ENCODE measurements at regions not wholly inside any gene's neighbourhood (a gene's known extent, or its start where the extent isn't known, plus 50 kb on each side); places are given as distances from the start of the nearest gene placed in this dataset.

DNA sequence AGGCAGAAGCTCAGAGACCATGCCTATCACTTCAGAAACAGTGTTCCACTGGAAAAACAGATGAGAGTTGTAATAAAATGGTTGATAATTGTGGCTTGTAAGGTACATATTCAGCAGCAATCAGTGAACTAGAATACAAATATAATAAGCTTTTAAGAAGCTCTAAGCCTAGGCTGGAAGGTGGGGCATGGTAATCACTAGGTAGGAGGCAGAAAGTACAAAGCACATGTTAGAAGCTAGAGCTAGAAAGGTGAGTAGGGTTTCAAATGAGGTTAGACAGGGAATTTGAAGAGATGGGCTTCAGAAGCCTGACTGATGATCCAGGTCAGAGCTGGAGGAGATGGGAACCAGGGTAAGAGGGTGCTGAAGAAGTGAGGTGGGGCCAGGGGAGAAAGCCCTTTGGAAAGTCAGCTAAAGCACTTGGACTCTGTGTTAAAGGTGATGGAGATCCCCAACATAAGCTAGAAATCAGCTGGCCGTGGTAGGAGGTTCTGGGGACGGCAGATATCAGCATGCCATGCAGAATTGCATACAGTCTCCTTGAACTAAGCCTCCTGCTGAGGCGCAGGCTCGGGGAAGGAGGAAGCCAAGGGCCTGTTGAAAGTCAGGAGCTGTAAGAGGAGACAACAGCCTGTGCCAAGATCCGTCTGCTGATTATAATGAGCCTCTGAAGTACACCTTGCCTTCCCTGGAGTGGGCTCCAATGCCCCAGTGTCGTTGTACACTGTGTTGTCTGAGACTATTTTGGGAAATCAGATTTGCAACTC lies 659.4 kb downstream of the BCL11B start:
- no peak for DNase-seq

DNA sequence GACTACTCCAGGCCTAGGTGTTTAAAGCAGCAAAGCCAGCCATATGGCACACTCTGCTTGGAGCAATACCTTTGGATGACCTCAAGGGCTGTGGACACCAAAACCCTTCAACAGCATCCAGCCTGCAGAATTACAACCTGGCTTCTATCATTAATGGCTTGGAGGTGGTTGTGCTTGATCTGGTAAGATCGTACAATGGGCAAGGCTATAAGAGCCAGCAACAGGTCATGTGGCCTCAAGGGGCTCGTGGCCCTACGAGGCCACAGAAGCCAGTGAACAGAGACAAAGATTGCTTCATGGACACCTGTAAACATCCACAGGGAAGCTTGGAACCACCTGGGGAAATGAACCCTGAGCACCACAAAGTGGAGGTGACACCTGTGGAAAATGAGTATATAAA lies 657.3 kb downstream of the BCL11B start:
- DNase-seq: no peak

DNA sequence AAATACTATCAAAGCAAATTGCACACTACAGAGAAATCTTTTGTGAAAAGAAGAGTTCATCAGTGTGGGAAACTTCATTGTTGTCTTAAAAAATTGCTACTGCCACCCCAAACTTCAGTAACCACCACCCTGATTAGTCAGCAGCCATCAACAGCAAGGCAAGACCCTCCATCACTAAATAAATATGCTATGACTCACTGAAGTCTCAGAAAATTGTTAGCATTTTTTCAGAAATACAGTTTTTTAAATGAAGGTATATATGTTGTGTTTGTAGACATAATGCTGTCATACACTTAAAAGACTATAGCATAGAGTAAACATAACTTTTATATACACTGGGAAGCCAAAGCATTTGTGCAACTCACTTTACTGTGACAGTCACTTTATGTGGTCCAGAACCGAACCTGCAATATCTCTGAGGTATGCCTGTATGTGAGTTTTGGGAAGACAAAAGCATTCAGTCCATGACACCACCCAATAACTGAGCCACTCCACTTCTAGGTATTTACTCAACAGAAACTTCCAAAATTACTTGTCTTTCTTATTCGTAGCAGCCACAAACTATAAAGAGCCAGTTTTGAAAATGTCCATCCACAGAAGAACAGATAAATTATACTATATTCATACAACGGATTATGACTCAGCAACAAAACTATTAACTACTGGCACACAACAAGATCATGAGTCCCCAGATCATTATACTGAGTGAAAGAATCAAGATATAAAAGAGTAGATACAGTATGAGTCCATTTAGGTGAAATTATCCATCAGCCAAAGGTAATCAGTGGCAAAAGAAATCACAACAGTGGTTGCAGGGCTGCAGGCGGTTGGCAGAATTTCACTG lies 649.6 kb downstream of the BCL11B start:
- no peak for DNase-seq

DNA sequence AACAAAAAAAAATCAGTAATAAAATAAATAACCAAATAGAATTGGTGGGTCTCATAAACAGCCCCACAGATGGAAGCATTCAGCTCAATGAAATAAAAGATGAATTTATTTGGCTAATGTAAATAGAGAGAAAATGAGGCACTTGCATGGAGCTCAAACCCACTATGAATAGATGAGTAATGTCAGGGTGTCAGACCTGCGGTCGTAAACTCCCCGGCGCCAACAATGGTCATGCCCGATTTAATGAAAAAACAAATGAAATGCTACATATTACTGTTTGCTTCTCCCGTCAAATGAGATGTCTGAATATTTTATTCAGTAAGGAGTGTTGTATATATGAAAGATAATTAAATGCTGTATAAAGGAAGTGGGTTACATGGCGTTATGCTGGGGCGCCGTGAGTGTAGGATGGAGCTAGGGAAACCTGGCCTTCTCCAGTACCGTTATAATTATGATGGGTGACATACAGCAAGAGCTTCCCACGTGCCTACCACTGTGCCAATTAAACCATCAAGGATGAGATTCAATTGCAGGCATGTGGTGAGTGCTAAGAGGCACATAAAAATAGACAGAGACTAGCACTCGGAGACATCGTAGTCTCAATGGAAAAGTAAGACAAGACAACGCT lies 648.1 kb downstream of the BCL11B start:
- DNase-seq: no peak

DNA sequence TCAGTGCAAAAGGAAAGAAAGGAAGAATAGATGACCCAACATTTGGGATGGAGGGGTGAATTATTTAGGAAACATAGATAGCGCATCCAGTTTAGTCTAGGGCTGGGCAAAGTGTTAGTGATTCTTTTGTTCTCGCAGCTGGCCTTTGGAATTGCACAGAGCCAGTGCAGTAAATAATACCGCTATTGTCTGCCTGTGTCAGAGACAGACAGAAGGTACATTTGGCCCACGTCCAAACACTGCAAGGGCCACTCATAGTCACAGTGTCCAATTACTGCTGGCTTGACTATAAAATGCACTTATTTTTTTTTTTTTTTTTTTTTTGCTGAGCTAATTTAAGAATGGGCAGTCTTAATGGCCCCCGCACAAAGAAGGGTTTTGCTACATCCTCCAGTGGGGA lies 638.6 kb downstream of the BCL11B start:
- DNase-seq: no peak

DNA sequence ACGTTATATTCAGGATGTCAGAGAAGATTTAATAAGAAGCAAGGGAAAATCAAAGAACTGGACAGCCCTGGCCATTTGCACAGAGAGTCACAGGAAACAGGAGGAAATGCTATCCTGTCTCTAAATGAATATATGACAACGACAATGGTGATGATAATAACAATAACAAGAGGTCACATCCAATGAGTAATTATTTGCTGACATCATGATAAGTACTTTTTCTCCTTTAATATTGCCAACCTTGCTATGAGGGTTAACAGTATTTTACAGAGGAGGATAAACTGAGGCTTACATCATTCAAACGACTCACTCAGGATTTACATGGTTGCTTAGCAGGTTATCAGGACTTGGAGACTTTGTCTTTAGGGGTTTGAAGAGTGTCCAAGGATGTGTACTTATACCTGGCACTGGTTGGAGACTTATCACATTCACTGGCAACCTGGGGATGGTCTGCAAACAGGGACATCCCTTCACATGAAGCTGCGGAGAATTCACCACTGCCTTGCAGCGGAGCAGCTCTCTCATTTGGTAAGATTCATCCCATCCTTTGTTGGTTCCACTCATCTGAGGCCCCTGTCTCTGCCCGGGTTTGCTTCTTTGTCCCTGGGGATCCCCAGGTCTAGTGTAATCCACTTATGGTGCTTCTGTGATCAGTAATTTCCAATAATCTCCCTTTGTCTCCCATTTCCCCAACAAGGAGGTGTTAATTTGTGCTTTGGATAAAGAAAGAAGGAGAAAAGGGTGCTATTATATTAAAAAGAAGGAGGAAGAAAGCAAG lies 637.8 kb downstream of the BCL11B start:
- no peak for DNase-seq

DNA sequence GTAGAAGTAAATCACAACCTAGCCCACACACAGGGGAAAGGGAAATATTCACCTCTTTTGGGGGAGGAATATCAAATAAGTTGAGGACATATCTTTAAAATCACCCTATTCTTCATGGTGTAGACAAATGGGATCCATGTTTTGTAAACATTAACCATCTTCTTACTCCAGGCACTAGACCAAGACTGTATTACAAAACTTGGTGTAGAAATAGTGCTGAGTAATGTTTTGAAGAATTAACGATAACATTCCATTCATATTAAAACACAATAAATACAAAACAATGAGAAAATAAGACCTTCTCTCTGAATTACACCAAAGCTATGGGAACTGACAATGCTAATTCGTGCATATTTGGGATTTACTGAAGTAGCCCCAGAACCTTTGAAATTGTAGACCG lies 633.6 kb downstream of the BCL11B start:
- no peak for DNase-seq

DNA sequence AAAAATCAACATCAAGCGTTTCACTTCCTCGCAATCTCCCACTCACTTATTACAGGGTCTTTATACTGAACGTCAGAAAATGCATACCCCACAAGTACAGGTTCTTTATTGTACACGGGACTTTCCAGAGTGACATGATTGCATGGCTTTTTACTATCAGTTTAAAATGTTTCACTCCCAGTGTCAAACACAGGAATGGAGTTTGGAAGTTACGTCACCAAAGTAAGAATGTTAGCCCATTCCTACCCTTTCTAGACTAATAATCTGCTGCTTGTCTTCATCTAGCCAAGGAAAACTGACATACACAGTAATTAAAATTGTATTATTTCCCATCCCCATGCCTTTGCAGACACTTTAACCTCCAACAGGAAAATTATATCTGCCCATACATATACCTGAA lies 624.2 kb downstream of the BCL11B start:
- DNase-seq: no peak

DNA sequence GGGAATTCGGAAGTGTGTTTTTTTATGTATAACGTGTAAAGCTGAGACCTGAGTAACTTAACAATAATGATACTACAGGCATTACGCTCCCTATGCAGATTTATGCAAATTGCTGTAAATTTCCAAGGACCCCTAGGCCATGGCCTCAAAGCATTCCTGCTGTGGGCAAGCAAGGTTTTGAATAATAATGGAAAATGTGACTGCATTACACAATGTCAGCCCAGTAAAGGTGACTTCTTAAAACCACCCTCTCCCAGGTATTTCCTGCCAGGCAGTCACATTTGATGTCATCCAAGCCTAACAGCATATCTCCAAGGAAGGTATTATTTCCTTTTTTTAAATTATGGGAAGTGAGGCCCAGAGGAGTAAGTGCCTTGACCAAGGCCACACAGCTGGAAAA lies 621.0 kb downstream of the BCL11B start:
- DNase-seq: no peak

DNA sequence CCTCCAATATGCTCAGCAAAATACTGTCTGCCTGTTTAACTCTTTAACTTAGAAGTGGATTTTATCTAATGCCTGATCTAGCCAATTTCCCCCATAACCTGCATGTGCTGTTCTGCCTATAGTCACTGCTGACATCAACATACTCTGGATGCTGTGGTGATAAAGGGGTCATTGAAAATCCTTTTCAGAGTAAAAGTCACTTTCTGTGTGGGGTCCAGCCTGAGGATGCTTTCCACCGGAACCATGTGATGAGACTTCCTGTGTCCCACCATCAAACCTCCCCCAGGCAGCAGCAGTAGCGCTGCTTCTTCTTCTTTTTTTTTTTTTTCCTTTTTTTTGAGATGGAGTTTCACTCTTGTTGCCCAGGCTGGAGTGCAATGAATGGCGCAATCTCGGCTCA lies 607.0 kb downstream of the BCL11B start:
- no peak for DNase-seq

DNA sequence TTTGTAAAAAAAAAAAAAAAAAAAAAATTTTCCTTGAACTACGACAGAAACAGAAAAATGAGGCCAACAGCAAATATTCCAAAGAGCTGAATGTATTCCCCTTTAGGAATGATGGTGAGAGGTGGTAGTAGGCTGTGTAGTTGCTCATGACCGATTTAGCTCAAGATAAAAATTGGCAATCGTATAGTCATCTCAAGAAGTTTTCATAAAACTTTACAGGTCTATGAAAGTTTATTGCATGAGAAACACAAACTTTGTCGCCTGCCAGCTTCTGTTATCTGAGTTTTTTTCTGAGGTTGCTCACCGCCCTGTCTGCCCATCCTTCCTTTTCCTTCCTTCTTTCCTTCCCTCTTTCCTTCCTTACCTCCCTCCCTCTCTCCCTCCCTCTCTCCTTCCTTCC lies 605.5 kb downstream of the BCL11B start:
- DNase-seq: no peak

DNA sequence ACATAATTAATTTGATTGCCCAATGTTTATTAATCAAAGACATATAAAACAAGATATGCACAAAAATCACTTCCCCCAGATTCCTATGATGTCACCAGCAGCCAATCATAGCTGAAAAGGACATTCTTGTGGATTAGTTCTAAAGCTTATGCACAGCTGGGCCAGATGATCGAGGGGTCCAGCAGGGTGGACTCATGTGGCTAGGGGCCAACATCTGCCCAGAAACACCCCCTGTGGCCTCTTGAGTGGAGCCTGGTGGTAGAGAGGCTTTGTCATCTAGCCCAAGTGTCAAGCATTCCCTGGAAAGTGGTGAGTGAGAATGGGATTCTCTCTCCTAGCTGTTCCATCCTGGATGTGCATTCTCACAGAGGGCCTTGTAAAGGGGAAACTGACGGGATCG lies 590.0 kb downstream of the BCL11B start:
- DNase-seq: no peak

DNA sequence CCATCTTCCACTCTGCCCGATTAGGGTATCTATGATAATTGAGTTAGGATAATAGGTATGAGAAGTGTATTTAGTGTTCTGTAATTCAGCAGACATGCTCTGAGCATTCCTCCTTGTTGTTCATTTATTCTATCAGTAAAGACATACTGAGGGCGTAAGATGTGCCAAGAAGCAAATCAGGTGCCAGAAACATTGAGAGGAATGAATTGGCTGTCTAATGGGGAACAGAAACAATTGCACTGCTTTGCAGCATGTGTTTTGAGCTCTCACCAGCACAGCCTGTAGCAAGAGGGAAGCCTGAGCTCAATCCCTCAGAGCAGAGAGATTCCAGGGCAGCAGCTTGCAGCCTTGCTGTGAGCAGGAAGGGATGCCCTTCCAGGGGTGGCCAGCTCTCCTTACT lies 589.3 kb downstream of the BCL11B start:
- no peak for DNase-seq

DNA sequence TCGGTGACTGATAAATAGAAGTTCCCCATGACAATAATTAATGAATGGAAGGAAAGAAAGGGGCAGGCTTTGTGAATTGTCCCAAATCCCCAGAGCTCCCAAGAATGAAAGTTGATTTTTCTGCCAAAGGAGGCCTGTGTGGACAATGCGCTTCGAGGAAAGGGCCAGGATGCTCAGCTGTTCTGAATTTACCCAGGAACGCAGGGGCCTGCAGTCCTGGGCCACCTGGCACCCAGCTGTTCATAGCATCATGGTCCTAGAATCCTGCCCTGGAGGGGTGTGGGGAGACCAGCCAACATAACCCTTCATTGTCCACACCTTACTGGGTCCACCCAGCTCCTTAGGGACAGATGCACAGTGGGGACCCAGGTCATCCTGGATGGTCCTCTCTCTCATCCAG lies 587.5 kb downstream of the BCL11B start:
- DNase-seq: no peak

DNA sequence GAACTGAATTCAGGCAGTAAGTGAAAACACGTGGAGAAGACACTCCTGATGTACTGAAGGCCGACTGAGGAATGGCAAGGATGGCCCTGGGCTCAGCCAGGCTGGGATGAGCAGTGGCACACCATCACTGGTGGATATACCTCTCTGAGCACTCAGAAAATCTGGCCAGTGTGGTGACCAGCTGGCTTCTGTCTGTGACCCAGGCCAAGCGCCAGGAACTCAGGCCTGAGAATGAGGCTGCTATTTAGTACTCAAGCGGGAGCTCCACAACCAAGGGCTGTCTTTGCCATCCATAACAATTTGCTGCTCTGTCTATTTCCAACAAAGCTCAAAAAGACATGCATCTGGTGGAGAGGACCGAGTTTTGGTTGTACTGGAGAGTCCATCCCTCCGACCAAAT lies 586.3 kb downstream of the BCL11B start:
- DNase-seq: no peak

DNA sequence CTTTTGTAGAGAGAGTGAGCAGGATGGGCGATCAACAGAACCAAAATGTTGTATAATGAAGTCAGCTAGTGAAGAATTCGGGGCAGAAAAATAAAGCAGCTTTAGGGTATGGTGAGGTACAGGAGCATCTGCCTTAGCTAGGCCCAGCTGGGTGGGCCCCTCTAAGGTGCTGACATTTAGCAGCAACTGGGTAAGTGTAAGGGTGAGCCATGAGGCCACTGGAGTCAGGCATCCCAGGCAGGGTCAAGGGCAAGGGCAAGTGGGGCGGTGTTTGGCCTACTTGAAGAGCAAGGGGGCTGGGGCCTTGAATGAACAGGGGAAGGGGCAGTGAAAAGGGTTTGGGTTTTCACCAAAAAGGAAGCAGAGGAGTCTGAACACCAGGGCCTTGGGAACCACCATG lies 583.6 kb downstream of the BCL11B start:
- no peak for DNase-seq

DNA sequence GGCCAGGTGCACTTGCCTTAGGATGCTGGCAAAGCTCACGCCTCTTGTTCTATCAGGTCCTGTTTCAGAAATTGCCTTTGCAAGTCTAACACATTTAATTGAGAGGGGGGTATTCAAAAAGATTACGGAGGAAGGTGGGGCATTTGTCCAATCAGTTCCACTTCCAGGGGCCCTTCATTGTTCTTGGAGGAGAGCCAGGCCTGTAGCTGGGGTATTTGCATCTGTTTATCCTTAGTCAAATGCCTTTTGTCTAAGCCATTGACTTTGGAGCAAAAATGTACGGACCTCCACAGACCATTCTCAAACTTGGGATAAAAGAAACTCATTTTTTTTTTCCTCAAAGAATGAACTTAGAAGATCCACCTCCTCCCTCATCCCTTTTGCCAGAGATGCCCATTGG lies 582.0 kb downstream of the BCL11B start:
- DNase-seq: no peak

DNA sequence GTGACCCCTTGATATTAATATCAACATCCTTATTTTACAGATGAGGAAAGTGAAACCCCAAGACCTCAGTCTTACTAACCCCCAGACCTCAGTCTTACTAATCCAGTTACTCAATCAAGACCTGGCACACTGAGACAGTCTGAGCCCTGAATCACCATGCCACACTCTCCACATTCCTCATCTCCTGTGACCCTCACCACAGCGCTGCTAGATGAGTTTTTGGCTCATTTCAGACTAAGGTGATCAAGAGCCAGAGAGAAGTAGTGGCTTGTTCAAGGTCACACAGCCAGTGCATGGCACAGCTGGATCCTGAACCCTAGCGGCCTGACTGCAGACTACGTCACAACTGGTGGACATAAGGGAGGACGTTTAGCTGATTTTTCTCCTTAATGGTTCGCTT lies 579.2 kb downstream of the BCL11B start:
- no peak for DNase-seq

DNA sequence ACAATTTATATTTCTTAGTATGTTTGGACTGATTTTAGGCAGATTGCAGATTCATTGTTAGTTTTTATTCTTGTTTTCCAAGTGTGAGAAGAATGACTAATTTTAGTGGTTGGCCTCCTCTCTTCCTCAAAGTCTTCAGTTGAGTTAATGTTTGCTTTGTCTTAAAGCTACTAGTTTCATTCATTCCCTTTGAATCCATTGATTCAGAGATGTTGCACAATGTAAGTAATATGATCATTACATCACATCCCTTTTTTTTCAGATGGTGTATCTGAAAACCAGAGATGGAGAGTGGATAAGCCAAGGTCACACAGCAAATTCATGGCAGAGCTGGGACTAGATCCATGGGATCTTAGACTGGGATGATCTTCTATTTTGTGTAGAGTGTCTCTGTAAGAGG lies 577.5 kb downstream of the BCL11B start:
- DNase-seq: no peak

DNA sequence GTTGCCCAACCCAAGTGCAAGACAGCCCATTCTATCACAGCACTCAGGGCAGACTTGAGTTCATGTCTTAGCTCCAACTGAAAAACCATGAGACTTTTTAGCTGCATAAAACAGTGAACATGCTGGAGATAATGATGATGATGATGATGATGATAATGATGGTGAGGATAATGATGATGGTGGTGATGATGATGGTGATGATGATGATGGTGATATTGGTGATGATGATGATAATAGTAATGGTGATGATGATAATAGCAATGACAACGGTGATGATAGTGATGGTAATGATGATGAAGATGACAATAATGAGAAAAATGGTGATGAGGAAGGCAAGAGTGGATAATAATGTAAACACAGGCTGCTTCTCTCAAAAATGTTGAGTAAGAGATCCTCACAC lies 576.2 kb downstream of the BCL11B start:
- no peak for DNase-seq

DNA sequence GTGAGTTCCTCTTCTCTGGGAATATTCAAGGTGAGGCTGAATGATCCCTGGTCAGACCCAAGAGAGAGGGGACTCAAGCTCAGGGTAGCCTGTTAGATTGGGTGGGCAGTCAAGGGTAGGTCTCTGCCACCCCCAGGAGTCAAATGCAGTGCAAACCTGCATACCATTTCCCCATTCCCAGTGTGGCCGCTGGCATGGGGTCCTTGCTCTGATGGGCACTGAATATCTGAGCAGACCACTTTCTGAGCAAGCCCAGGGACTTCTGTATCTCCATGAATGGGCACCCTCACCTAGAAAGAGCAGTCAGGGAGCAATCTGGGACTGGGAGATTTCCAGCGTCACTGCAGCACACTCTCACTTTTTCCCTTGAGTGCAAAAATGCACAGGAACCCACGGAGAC lies 573.7 kb downstream of the BCL11B start:
- no peak for DNase-seq

DNA sequence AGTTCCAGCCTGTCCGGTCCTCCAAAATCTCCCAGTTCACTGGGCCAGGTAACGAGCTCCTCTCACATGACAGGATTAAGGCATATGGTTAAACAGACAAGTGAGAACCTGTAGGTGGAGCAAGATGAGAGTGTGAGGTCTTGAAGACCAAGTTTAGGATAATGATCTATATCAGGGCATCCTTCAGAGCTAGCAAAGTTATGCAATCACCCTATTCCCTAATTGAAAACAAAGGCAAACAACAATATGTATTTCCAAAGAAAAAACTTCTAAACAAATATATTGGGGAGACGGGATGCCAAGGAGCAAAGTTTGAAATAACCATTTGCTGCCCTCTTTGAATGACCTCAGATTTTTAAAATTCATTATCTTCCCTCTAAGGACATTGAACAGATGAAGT lies 571.2 kb downstream of the BCL11B start:
- DNase-seq: no peak

DNA sequence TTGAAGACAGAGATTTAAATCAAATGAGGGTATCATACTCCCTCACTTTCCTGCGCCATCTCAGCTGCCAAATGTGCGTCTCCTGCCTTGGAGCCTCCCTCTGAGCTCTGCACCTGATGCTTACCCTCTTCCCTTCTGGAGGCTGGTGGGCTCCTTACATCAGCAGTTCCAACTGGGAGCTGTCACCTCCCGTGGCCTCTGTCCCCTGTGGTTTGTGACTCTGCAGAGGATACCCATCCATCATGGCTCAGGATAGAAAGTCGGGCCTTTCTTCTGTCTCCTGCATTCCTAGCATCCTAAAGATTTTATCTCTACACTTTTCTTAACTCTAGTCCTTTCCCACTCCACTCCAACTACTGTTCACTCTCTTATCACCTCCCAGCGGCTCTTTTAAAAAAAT lies 570.6 kb downstream of the BCL11B start:
- no peak for DNase-seq

Measured in inflammatory macrophage treated with lipopolysaccharide for 4 hours (primary cell).